NT2/D1 (cell line): ENCODE measurements at regions not wholly inside any gene's neighbourhood (a gene's known extent, or its start where the extent isn't known, plus 50 kb on each side); places are given as distances from the start of the nearest gene placed in this dataset.

Experiments used
- YY1 ChIP-seq: IDR thresholded peaks from 2 replicates; pipeline ENCODE4 v1.6.1; 2011; ENCODE audit not compliant: insufficient read length, insufficient read depth
- ZNF274 ChIP-seq: IDR thresholded peaks from 2 replicates; pipeline ENCODE4 v1.6.1; 2011; ENCODE audit warnings: mild to moderate bottlenecking, low read depth, low read length

DNA sequence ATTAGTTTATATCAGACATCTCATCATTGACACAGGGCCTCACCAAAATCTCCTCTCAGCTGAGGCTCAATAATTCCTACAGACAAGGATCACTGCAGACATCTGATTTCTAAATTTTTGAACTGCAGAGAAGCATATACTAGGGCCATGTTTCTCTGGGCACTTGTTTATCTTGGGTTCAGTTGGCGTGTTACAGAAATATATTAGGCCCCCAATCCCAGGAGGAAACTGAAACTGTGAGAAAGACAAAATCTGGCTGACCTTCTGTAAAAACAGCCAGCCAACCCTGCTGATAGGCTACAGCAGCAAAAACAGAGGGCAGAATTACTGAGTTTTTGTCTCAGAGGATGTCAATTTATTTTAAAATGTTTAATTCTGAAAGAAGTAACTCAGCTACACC, 634.6 kb downstream of the ETNK1 start:
- no peak for TF ChIP-seq ZNF274
- no peak for TF ChIP-seq YY1
